PC-9 (cell line): ENCODE measurements at regions not wholly inside any gene's neighbourhood (a gene's known extent, or its start where the extent isn't known, plus 50 kb on each side); places are given as distances from the start of the nearest gene placed in this dataset.

Experiments used
- BruUV-seq: library from RNA; stranded (reverse); fragments of 400-500 nt; replicated peaks from 2 replicates; lab custom pipeline; 2021; lab: Mats Ljungman, UMichigan
- CTCF ChIA-PET: fragments of 300-600 bp; sonication (Branson Sonifier 250); formaldehyde crosslinking; loops from one replicate; lab custom pipeline; 2022; ENCODE audit warnings: antibody characterized with exemption; lab: Charles Lee
- POLR2A ChIA-PET: fragments of 300-600 bp; sonication (Branson Sonifier 250); formaldehyde crosslinking; loops from one replicate; lab custom pipeline; 2022; ENCODE audit warnings: antibody characterized with exemption; ENCODE audit not compliant: unreplicated experiment; lab: Charles Lee
- DNase-seq, 2 experiments: peaks; one replicate each; pipeline versions ENCODE4 v3.0.0 to v3.0.0-alpha.2; 2015 to 2022; ENCODE audit warnings: mixed read lengths in 1 of 2
- H2AFZ ChIP-seq: fragments of 200-600 bp; sonication (generic); 2 replicates; pipeline ENCODE4 v1.8.1; 2017; ENCODE audit warnings: antibody characterized with exemption
- H3F3A ChIP-seq: fragments of 200-600 bp; sonication (generic); 2 replicates; pipeline ENCODE4 v1.8.1; 2017; ENCODE audit warnings: antibody characterized with exemption, mild to moderate bottlenecking, low read depth; ENCODE audit not compliant: insufficient read depth
- H3K27ac ChIP-seq: fragments of 200-600 bp; sonication (generic); 2 replicates; pipeline ENCODE4 v1.6.1; 2016; ENCODE audit warnings: mixed run types
- H3K27me3 ChIP-seq: fragments of 200-600 bp; sonication (generic); 2 replicates; pipeline ENCODE4 v1.6.1; 2016; ENCODE audit warnings: low read depth, mixed run types; ENCODE audit not compliant: insufficient read depth
- H3K36me3 ChIP-seq: fragments of 200-600 bp; sonication (generic); 2 replicates; pipeline ENCODE4 v1.6.1; 2016; ENCODE audit warnings: low read depth, mixed run types
- H3K4me1 ChIP-seq: fragments of 200-600 bp; sonication (generic); replicated peaks from 2 replicates; pipeline ENCODE4 v1.6.1; 2016; ENCODE audit warnings: mixed run types; ENCODE audit not compliant: insufficient read depth
- H3K4me2 ChIP-seq: fragments of 200-600 bp; sonication (generic); 2 replicates; pipeline ENCODE4 v1.6.1; 2017; ENCODE audit warnings: mixed run types
- H3K4me3 ChIP-seq: fragments of 200-600 bp; sonication (generic); 2 replicates; pipeline ENCODE4 v1.6.1; 2016; ENCODE audit warnings: mixed run types
- H3K79me2 ChIP-seq: fragments of 200-600 bp; sonication (generic); 2 replicates; pipeline ENCODE4 v1.6.1; 2017; ENCODE audit warnings: low read depth, mixed run types
- H3K9me2 ChIP-seq: fragments of 200-600 bp; sonication (generic); 2 replicates; pipeline ENCODE4 v1.8.1; 2017; ENCODE audit warnings: mild to moderate bottlenecking; ENCODE audit not compliant: insufficient read depth
- H3K9me3 ChIP-seq: fragments of 200-600 bp; sonication (generic); 2 replicates; pipeline ENCODE4 v1.8.1; 2016; ENCODE audit warnings: low read depth; ENCODE audit not compliant: insufficient read depth
- H4K20me1 ChIP-seq: fragments of 200-600 bp; sonication (generic); 2 replicates; pipeline ENCODE4 v1.8.1; 2017; ENCODE audit not compliant: insufficient read depth
- CTCF ChIP-seq: fragments of 200-600 bp; sonication (generic); conservative IDR thresholded peaks from 2 replicates; pipeline ENCODE4 v1.6.1; 2017; ENCODE audit warnings: mixed run types, antibody characterized with exemption, mild to moderate bottlenecking, moderate library complexity
- EZH2 ChIP-seq: fragments of 200-600 bp; sonication (generic); IDR thresholded peaks from 2 replicates; pipeline ENCODE4 v1.8.0; 2017; ENCODE audit warnings: antibody characterized with exemption, low read depth
- intact Hi-C: fragments of 100-400 bp; cut with micrococcal nuclease; formaldehyde crosslinking; loops from one replicate; pipeline ENCODE4 v1.10.0; 2022; ENCODE audit not compliant: unreplicated experiment

GRCh38 chr13:39862900-39863299 lies 207.4 kb downstream of the COG6 start:
- H3K79me2 ChIP-seq = no peaks in the 10 kb centered on the region
- no peaks in the 10 kb centered on the region for H3K36me3 ChIP-seq
- H3K9me3 ChIP-seq = no peaks in the 10 kb centered on the region
- intact Hi-C loops = no loop called here
- no peak overlapping the region for H3K4me2 ChIP-seq
- no peak overlapping the region for H2AFZ ChIP-seq
- H3K27me3 ChIP-seq = no peaks in the 10 kb centered on the region
- ChIA-PET POLR2A (no interaction called here), CTCF (no interaction called here)
- H3K9me2 ChIP-seq = no peaks in the 10 kb centered on the region
- no peaks in the 10 kb centered on the region for H3F3A ChIP-seq
- BruUV-seq = no TSS peak
- TF ChIP-seq EZH2 (no peak), CTCF (no peak)
- no peak overlapping the region for H3K27ac ChIP-seq
- H4K20me1 ChIP-seq = no peaks in the 10 kb centered on the region
- no peaks in the 10 kb centered on the region for H3K4me1 ChIP-seq
- no peak for DNase-seq
- H3K4me3 ChIP-seq = no peak overlapping the region

GRCh38 chr13:39864221-39864620 lies 208.8 kb downstream of the COG6 start:
- Histone ChIP-seq H3F3A (no peaks in the 10 kb centered on the region), H2AFZ (no peak overlapping the region), H3K9me2 (no peaks in the 10 kb centered on the region), H3K27ac (no peak overlapping the region), H3K27me3 (no peaks in the 10 kb centered on the region), H3K9me3 (no peaks in the 10 kb centered on the region), H4K20me1 (no peaks in the 10 kb centered on the region), H3K79me2 (no peaks in the 10 kb centered on the region), H3K4me2 (no peak overlapping the region), H3K36me3 (no peaks in the 10 kb centered on the region), H3K4me1 (no peaks in the 10 kb centered on the region), H3K4me3 (no peak overlapping the region)
- ChIA-PET CTCF (no interaction called here), POLR2A (no interaction called here)
- no TSS peak for BruUV-seq
- TF ChIP-seq CTCF (no peak), EZH2 (no peak)
- DNase-seq = no peak
- intact Hi-C loops = no loop called here

- intact Hi-C loops = no loop called here
- no peaks in the 10 kb centered on the region for H3K4me1 ChIP-seq
- ChIA-PET POLR2A (no interaction called here), CTCF (no interaction called here)
- no peak overlapping the region for H3K4me2 ChIP-seq
- H3F3A ChIP-seq = no peaks in the 10 kb centered on the region
- H4K20me1 ChIP-seq = no peaks in the 10 kb centered on the region
- no peak overlapping the region for H3K27ac ChIP-seq
- BruUV-seq = no TSS peak
- no peak overlapping the region for H2AFZ ChIP-seq
- no peaks in the 10 kb centered on the region for H3K36me3 ChIP-seq
- no peaks in the 10 kb centered on the region for H3K9me2 ChIP-seq
- H3K27me3 ChIP-seq = no peaks in the 10 kb centered on the region
- DNase-seq = no peak
- H3K79me2 ChIP-seq = no peaks in the 10 kb centered on the region
- H3K9me3 ChIP-seq = no peaks in the 10 kb centered on the region
- no peak overlapping the region for H3K4me3 ChIP-seq
- TF ChIP-seq CTCF = no peak
- no peak for TF ChIP-seq EZH2
Measured at GRCh38 chr13:39866722-39867121, 211.3 kb downstream of the COG6 start.
